ENCODE measurements at regions not wholly inside any gene's neighbourhood (a gene's known extent, or its start where the extent isn't known, plus 50 kb on each side); places are given as distances from the start of the nearest gene placed in this dataset.
"Not testable (repeated sequence)": the region's sequence is repeated elsewhere in the genome, so short reads cannot be mapped to it uniquely, and the experiment has no call there.

DNA sequence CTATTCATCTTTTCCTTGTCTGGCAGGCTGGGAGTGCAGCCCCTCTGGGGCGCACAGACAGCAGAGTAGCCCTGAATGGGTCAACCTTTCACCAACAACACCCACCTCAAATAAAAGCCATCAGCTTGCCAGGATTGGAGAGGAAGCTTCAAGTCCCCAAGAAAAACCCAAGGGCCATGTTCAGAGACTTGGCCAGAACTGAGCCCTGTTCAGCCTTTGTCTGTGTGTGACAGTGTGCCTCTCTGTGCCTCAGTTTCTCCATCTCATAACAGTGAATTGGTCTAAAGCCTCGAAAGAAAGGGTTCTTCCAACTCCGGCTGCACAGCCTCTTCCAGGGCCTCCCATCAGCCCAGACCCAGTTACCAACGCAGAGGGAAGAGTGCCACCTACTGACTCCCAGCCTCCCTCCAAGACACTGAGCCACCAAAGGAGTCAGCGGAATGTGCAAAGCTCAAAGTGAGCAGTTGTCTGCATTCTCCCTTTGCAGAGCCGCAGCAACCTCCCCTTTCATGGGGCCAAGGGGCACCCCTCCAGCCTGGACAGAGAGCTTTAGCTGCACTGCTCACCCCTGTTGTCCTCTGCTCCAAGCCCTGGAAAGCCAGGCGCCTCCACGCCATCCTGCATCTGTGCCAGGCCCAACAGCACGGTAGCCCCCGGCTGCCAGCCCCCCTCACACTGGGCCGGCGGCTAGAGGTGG, 82.7 kb upstream of the TOP1 start:
- intact Hi-C loops (cut with micrococcal nuclease) = no loop called here
- H3K9me3 Mint-ChIP-seq = no peaks in the 10 kb centered on the region
- H3K4me1 Mint-ChIP-seq (ENCODE audit: low read depth) = no peaks in the 10 kb centered on the region
- no peak for DNase-seq (ENCODE audit: low spot score)
- H3K4me3 Mint-ChIP-seq (ENCODE audit: low read depth) = no peak overlapping the region
- H3K36me3 Mint-ChIP-seq (ENCODE audit: low read depth) = no peaks in the 10 kb centered on the region
- peaks cover 18% of the 10 kb centered on the region for H3K27me3 Mint-ChIP-seq (ENCODE audit: low read depth)
- H3K27ac Mint-ChIP-seq = no peak overlapping the region

- Mint-ChIP-seq H3K9me3 (no peaks in the 10 kb centered on the region), H3K27ac (no peak overlapping the region), H3K36me3 (ENCODE audit: low read depth) (no peaks in the 10 kb centered on the region), H3K27me3 (ENCODE audit: low read depth) (peaks cover 16% of the 10 kb centered on the region), H3K4me1 (ENCODE audit: low read depth) (no peaks in the 10 kb centered on the region), H3K4me3 (ENCODE audit: low read depth) (no peak overlapping the region)
- DNase-seq (ENCODE audit: low spot score) = no peak
- intact Hi-C loops (cut with micrococcal nuclease) = no loop called here
These were observed 82.2 kb upstream of the TOP1 start for GRCh38 chr20:40946451-40946850.

DNA sequence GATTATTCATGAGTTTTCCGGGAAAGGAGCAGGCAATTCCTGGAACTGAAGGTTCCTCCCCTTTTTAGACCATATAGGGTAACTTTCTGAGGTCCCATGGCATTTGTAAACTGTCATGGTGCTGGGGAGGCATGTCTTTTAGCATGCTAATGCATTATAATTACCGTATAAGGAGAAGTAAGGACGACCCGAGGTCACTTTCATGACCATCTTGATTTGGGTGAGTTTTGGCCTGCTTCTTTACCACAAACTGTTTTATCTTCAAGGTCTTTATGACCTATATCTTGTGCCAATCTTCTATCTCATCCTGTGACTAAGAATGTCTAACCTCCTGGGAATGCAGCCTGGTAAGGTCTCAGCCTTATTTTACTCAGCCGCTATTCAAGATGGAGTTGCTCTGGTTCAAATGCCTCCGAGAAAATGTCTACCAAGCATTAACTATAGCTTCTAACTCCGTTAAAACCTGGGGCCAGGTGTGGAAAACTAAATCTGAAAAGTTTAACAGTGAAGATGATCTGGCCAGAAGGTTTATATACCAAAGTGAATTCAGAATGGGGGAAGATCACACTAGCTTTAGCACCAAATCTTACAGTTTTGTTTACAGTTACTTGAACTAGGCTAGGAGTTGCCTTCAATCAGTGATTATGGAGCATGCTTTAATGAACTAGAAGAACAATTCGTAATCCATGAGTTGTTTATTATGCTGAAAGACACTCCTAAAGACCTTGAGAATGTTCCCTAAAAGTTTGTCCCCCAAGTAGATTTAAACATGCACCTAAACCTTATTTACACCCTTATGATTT, 80.0 kb upstream of the TOP1 start:
- DNase-seq (ENCODE audit: low spot score) = no peak
- Mint-ChIP-seq H3K4me1 (ENCODE audit: low read depth) (no peaks in the 10 kb centered on the region), H3K27me3 (ENCODE audit: low read depth) (peaks cover 16% of the 10 kb centered on the region), H3K9me3 (peaks cover 4% of the 10 kb centered on the region), H3K4me3 (ENCODE audit: low read depth) (no peak overlapping the region), H3K27ac (no peak overlapping the region), H3K36me3 (ENCODE audit: low read depth) (no peaks in the 10 kb centered on the region)
- intact Hi-C loops (cut with micrococcal nuclease) = no loop called here

- no peaks in the 10 kb centered on the region for H3K36me3 Mint-ChIP-seq (ENCODE audit: low read depth)
- no peak for DNase-seq (ENCODE audit: low spot score)
- intact Hi-C loops (cut with micrococcal nuclease) = no loop called here
- peaks cover 11% of the 10 kb centered on the region for H3K9me3 Mint-ChIP-seq
- peaks cover 16% of the 10 kb centered on the region for H3K27me3 Mint-ChIP-seq (ENCODE audit: low read depth)
- no peak overlapping the region for H3K27ac Mint-ChIP-seq
- no peaks in the 10 kb centered on the region for H3K4me1 Mint-ChIP-seq (ENCODE audit: low read depth)
- H3K4me3 Mint-ChIP-seq (ENCODE audit: low read depth) = no peak overlapping the region
These were observed 79.3 kb upstream of the TOP1 start for GRCh38 chr20:40949346-40949745.

DNA sequence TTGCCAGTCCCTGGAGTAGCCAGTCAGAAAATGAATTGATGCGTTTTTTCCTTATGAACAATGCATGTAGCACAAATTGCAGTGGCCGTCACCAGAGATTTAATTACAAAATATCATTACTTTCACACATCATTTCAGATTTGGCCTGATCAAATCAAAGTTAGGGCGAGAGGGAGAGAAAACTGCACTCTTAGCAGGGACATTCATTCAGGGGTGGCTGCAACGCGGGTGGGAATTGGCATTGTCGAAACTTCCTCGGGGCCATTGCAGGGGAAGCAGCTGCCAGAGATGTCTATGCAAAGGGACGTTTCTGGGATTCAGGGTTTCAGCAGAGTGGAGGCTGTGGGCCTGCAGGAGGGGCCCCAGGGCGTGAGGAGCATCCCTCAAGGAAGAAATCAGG, 76.5 kb upstream of the TOP1 start:
- H3K4me3 Mint-ChIP-seq (ENCODE audit: low read depth) = no peak overlapping the region
- H3K36me3 Mint-ChIP-seq (ENCODE audit: low read depth) = no peaks in the 10 kb centered on the region
- H3K27ac Mint-ChIP-seq = no peak overlapping the region
- peaks cover 13% of the 10 kb centered on the region for H3K27me3 Mint-ChIP-seq (ENCODE audit: low read depth)
- H3K9me3 Mint-ChIP-seq = peaks cover 12% of the 10 kb centered on the region
- H3K4me1 Mint-ChIP-seq (ENCODE audit: low read depth) = no peaks in the 10 kb centered on the region
- no peak for DNase-seq (ENCODE audit: low spot score)
- intact Hi-C loops (cut with micrococcal nuclease) = no loop called here

- intact Hi-C loops (cut with micrococcal nuclease) = no loop called here
- H3K27ac Mint-ChIP-seq = no peak overlapping the region
- no peak overlapping the region for H3K4me3 Mint-ChIP-seq (ENCODE audit: low read depth)
- DNase-seq (ENCODE audit: low spot score) = no peak
- no peaks in the 10 kb centered on the region for H3K4me1 Mint-ChIP-seq (ENCODE audit: low read depth)
- no peaks in the 10 kb centered on the region for H3K36me3 Mint-ChIP-seq (ENCODE audit: low read depth)
- peaks cover 12% of the 10 kb centered on the region for H3K9me3 Mint-ChIP-seq
- H3K27me3 Mint-ChIP-seq (ENCODE audit: low read depth) = peaks cover 13% of the 10 kb centered on the region
These were observed 75.2 kb upstream of the TOP1 start for GRCh38 chr20:40953416-40953815.

DNA sequence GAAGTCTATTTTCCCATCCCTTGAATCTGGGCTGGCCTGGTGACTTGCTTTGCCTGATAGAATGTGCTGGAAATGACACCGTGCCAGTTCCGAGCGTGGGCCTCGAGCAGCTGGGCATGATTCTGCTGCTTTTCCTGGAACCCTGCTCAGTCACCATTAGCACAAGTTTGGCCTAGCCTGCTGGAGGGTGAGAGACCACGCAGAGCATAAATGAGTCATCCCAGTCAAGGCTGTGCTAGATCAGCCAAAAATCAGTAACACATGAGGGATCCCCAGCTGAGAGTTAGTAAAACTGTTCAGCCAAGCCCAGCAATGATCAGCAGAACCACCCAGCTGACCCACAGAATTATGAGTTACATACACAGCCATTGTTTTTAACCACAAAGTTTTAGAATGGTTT, 74.8 kb upstream of the TOP1 start:
- Mint-ChIP-seq H3K27ac (no peak overlapping the region), H3K36me3 (ENCODE audit: low read depth) (no peaks in the 10 kb centered on the region), H3K27me3 (ENCODE audit: low read depth) (peaks cover 10% of the 10 kb centered on the region), H3K4me1 (ENCODE audit: low read depth) (no peaks in the 10 kb centered on the region), H3K9me3 (peaks cover 12% of the 10 kb centered on the region), H3K4me3 (ENCODE audit: low read depth) (no peak overlapping the region)
- intact Hi-C loops (cut with micrococcal nuclease) = no loop called here
- DNase-seq (ENCODE audit: low spot score) = no peak

DNA sequence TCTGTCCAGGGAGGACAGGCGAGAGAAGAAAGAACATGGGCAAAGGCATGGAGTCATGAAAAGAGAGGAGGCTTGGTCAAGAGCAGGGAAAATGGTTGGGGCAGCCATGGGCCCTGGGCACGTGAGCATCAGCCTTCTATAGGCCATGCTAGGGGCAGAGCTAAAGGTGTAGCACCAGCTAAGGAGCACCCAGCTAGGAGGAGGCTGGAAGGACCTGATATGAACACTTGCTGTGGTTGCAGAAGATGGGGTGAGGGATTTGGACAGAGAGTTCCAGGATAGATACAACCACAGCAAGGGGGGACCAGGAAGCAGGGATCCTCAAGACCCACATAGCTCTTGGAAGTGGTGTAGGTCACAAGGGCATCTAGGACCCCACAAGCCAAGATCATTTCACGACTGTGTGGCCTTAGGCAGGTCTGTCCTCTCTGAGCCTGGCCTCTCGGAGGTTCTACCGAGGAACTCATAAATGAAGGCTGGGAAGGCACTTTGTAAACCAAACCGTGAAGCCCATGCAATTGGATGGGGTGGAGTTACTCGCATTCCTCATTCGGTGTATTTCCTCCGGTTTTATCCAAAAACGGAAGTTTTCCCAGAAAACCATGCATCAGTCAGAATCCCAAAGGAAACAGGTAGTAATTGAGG, 74.0 kb upstream of the TOP1 start:
- H3K27ac Mint-ChIP-seq = no peak overlapping the region
- no peaks in the 10 kb centered on the region for H3K36me3 Mint-ChIP-seq (ENCODE audit: low read depth)
- no peak for DNase-seq (ENCODE audit: low spot score)
- no peaks in the 10 kb centered on the region for H3K4me1 Mint-ChIP-seq (ENCODE audit: low read depth)
- intact Hi-C loops (cut with micrococcal nuclease) = no loop called here
- no peak overlapping the region for H3K4me3 Mint-ChIP-seq (ENCODE audit: low read depth)
- peaks cover 12% of the 10 kb centered on the region for H3K9me3 Mint-ChIP-seq
- peaks cover 8% of the 10 kb centered on the region for H3K27me3 Mint-ChIP-seq (ENCODE audit: low read depth)

DNA sequence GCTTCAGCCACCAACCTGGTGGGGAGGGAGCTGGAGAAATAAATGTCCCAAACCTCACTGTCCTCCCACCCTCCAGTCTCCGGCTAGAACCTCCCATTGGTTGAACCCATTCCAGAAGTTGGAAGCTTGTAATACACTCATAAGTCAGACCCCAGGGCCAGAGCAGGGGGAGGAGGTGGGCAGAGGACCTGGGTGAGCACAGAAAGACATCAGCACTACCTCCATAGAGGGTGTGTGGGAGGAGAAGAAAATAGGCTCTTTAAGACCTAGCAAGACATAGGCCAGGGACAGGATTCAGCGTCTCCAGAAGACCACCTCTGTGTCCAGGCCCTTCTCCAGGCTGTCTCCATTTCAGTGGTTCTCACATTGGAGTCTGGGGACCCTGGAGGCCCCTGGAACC, 73.3 kb upstream of the TOP1 start:
- H3K27ac Mint-ChIP-seq = no peak overlapping the region
- peaks cover 12% of the 10 kb centered on the region for H3K9me3 Mint-ChIP-seq
- H3K4me1 Mint-ChIP-seq (ENCODE audit: low read depth) = no peaks in the 10 kb centered on the region
- H3K4me3 Mint-ChIP-seq (ENCODE audit: low read depth) = no peak overlapping the region
- no peak for DNase-seq (ENCODE audit: low spot score)
- H3K27me3 Mint-ChIP-seq (ENCODE audit: low read depth) = peaks cover 6% of the 10 kb centered on the region
- intact Hi-C loops (cut with micrococcal nuclease) = no loop called here
- H3K36me3 Mint-ChIP-seq (ENCODE audit: low read depth) = no peaks in the 10 kb centered on the region

GRCh38 chr20:40955826-40956225, 72.8 kb upstream of the TOP1 start:
- H3K4me1 Mint-ChIP-seq (ENCODE audit: low read depth); DNase-seq (ENCODE audit: low spot score); H3K4me3 Mint-ChIP-seq (ENCODE audit: low read depth); H3K36me3 Mint-ChIP-seq (ENCODE audit: low read depth); H3K27me3 Mint-ChIP-seq (ENCODE audit: low read depth); intact Hi-C loops (cut with micrococcal nuclease); H3K27ac Mint-ChIP-seq: not testable (repeated sequence)
- peaks cover 12% of the 10 kb centered on the region for H3K9me3 Mint-ChIP-seq

DNA sequence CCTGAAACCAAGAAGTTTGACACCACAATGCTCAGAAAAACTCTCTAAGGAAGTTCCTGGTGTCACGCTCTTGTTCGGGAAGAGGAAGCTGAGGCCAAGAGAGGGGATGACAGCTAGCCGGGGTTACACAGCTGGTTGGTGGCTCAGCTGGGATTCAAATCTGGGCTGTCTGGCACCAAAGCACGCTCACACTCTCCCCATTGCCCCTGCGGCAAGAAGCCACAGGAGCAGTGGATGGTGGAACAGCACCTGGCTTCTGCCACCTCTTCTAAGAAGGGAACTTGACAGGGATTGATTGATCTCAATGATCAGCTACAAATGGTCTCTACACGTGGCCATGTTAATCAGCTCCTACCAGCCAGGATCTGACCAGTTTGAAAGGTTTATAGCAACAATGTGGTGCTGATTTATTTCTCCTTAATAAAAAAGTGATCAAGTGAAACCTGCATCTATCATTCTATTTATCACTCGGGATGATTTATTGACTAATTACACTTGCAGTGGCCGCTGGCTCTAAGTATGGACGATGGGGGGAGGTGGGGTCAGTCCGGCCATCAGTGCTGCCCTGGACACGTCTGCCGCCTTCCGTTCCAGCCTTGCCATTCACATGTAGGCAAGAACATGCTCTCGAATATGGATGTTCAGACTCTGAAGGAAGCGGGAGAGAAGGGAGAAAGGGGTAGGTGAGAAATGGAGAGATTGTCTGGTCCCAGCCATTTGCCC, 71.9 kb upstream of the TOP1 start:
- DNase-seq (ENCODE audit: low spot score) = no peak
- no peaks in the 10 kb centered on the region for H3K36me3 Mint-ChIP-seq (ENCODE audit: low read depth)
- intact Hi-C loops (cut with micrococcal nuclease) = no loop called here

GRCh38 chr20:40957265-40957760, 71.3 kb upstream of the TOP1 start:
- intact Hi-C loops (cut with micrococcal nuclease) = no loop called here
- Mint-ChIP-seq H3K27ac (no peak overlapping the region), H3K27me3 (ENCODE audit: low read depth) (peaks cover 2% of the 10 kb centered on the region), H3K36me3 (ENCODE audit: low read depth) (no peaks in the 10 kb centered on the region), H3K9me3 (peaks cover 12% of the 10 kb centered on the region), H3K4me3 (ENCODE audit: low read depth) (no peak overlapping the region), H3K4me1 (ENCODE audit: low read depth) (peaks cover 9% of the 10 kb centered on the region)
- no peak for DNase-seq (ENCODE audit: low spot score)

More for the DNA sequence above, 71.9 kb upstream of the TOP1 start:
- H3K27ac Mint-ChIP-seq = no peak overlapping the region
- H3K4me1 Mint-ChIP-seq (ENCODE audit: low read depth) = peaks cover 3% of the 10 kb centered on the region
- peaks cover 2% of the 10 kb centered on the region for H3K27me3 Mint-ChIP-seq (ENCODE audit: low read depth)
- H3K4me3 Mint-ChIP-seq (ENCODE audit: low read depth) = no peak overlapping the region
- H3K9me3 Mint-ChIP-seq = peaks cover 12% of the 10 kb centered on the region

All from activated T-helper 2 cell treated with anti-CD3 and anti-CD28 coated beads, Interferon-gamma antibody, Interleukin-2, Interleukin-4, amounts not matched to agents 10 μg/mL and 5 μg/mL and 100 μg/mL, durations not matched to agents 14 hours and 24 hours and 36 hours (primary cell).